ENCODE measurements at regions not wholly inside any gene's neighbourhood (a gene's known extent, or its start where the extent isn't known, plus 50 kb on each side); places are given as distances from the start of the nearest gene placed in this dataset.

DNA sequence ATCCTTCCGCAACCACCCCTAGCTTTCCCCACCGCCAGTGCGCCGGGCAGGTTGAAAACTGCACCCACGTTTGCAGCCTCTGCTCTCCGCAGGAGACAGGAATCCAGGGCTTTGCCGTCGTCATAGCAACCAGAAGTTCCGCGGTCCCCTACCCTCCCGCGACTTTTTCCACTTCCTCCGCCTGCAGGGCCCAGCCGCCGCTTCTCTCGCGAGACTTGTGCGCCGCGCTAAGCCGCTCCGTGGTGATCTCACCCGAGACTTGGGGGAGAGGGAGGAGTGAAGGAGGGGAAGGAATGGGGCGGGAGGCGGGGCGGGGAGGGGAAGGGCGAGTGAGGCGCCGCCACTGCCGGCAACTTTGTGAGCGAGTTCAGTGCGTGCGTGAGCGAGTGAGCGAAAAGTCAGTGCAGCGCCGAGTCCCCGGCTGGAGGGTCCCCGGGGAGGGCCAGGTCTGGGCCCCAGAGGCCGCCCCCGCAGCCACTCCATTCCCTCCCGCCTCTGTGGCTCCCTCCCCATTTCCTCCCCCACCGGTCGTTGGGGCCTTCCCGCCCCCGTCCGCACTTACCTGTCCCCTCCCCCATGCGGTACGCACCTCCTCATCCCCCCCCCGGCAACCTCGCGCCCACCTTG is 413.0 kb downstream of the PCNX1 start, which contains the start of gene SIPA1L1:
Gene SIPA1L1, plus strand, starts transcription at position 370 of the 627 bp plus-strand sequence.
- FAIRE-seq: no peak
- intact Hi-C loops (cut with DNase I): loop anchor here in 1 of 3 donors (5.0 kb wide), 1 partner anchor 432 kb away; no protein-coding TSS in a partner anchor

DNA sequence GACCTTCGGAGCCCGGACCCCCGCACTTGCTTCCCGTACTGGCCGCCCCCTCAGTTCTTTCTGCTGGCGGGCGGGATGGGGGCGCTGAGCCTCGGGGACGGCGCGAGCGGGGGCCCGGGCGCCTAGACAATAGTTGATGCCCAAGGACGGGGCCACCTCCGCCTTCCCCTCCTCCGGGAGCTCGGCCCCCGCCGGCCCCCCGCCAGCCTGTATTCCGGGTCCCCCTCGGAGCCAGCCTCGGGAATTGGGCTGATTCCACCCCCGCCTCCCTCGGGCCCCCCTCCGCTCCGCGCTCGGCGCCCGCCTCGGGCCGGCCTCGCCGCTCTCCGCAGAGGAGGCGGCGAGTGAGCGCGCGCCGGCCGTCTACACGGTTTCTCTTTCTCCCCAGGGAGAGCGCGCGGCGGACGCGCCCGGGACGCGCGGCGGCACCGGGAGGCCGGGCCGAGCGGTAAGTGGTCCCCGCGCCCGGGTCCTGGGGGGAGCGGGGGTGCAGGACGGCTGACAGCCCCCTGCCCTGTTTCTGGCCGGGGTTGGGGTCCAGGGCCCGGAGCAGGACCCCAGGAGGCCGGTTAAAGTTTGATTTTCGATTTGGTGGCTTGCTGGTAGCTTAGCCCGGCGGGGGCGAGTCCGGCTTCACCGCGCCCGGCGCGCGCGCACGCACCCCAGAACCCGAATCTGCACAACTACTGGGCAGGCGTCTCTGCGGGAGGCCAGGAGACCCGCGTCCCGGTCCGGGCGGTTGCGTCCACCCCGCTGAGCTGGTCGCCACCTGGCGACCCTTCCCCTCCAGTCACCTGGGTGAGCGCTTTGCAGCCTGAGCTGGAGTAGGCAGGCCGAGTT is 413.7 kb downstream of the PCNX1 start:
- Histone ChIP-seq H3K27ac (peak overlapping the region; percentile 94 to 98 (median 95)), H3K36me3 (no peaks in the 10 kb centered on the region), H3K27me3 (no peaks in the 10 kb centered on the region), H3K4me3 (peak overlapping the region; percentile 78 to 97 (median 88)), H3K4me1 (peaks cover 0 to 14% (median 6%) of the 10 kb centered on the region in 3 donors), H3K9me3 (no peaks in the 10 kb centered on the region)
- TF ChIP-seq, protein P1, sequence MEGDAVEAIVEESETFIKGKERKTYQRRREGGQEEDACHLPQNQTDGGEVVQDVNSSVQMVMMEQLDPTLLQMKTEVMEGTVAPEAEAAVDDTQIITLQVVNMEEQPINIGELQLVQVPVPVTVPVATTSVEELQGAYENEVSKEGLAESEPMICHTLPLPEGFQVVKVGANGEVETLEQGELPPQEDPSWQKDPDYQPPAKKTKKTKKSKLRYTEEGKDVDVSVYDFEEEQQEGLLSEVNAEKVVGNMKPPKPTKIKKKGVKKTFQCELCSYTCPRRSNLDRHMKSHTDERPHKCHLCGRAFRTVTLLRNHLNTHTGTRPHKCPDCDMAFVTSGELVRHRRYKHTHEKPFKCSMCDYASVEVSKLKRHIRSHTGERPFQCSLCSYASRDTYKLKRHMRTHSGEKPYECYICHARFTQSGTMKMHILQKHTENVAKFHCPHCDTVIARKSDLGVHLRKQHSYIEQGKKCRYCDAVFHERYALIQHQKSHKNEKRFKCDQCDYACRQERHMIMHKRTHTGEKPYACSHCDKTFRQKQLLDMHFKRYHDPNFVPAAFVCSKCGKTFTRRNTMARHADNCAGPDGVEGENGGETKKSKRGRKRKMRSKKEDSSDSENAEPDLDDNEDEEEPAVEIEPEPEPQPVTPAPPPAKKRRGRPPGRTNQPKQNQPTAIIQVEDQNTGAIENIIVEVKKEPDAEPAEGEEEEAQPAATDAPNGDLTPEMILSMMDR (IDR thresholded peaks at IDR 0.05): no peak
- FAIRE-seq: no peak
- intact Hi-C loops (cut with DNase I): loop anchor here in 1 of 3 donors (5.0 kb wide), 1 partner anchor 431 kb away; no protein-coding TSS in a partner anchor
- ATAC-seq: peak; percentile 69 to 83 (median 80)
- WGBS, 2 donors: 0 to 1% methylated on average over 47 to 96 of the region's 96 CpGs
- DNase-seq: peak; percentile 60 to 89 (median 69)

More for the DNA sequence above, 413.0 kb downstream of the PCNX1 start, which contains the start of gene SIPA1L1:
- Histone ChIP-seq H3K27me3 (no peaks in the 10 kb centered on the region), H3K36me3 (no peaks in the 10 kb centered on the region), H3K9me3 (no peaks in the 10 kb centered on the region), H3K4me3 (peak within 1 kb of the TSS; percentile 78 to 97 (median 88)), H3K27ac (peak within 1 kb of the TSS; percentile 94 to 98 (median 95)), H3K4me1 (peaks cover 0 to 14% (median 6%) of the 10 kb centered on the region in 3 donors)
- TF ChIP-seq, protein P1 (IDR thresholded peaks at IDR 0.05): no peak
- 1 to 2% methylated on average over 35 to 52 of the region's 52 CpGs for WGBS, 2 donors
- peak; percentile 89 to 95 (median 92) for ATAC-seq
- peak; percentile 97 to 99 (median 98) for DNase-seq

DNA sequence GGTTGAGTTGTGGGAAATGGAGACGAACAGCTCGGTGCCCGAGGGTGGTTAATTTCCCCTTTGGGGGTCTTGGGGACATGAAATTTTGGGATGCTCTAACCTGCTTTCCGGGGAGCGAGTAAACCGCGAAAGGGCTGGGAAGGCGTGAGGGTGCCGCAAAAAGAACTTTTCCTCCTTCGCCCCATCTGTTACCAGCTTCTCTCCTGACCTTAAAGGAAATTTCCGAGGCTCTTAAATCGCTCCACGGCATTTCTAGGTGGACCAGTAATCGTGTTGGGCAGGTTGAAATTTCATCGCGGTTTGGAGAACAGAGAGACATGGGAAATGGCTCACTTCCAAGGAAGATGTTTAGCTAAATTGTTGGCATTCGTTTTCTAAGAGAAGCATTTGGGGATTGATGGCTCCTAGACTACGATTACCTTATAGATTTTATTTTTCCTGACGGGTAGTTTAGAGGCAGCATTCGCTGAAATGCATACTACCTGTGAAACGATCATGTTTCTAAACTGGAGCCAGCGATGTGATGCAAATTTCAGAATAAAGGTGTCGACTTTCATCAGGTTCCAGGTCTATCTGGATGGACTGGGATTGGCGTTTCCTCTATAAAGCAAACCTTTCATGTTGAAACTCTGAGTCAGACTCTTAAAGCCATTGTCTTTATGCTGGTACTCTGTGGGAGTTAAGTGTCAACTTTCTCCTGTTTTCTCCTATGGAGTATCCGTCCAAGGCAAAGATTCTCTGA is 414.5 kb downstream of the PCNX1 start:
- DNase-seq: peak in 1 of 6 donors; percentile 9
- TF ChIP-seq, protein P1 (IDR thresholded peaks at IDR 0.05): no peak

DNA sequence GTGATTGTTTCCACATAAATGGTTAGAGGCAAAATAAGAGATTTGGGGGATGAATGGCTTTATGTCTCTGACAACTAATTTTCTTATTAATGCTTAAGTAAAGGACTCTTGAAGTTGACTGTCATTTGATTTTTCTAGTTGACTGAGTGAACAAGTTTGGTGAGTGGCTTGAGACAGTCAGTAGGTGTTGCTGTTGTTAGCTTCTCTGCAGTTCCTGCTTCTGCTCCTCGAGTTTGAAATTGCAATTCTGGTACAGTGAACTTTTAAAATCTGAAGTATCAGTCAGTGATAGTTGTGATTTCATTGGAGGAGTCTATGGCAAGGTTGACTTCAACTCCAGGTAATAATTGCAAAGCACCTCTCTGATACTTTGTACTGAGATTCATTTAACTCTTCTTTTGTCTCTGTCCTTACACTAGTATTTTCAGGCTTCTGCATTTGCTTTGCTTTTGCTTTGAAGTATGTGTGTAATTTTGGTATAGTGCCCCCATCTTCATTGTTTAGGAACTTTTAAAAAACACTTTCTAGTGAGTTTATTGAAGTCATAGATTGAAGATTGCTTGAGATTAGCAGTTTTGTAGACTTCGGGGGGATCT is 415.5 kb downstream of the PCNX1 start:
- Histone ChIP-seq H3K27me3 (no peaks in the 10 kb centered on the region), H3K27ac (no peak overlapping the region), H3K36me3 (no peaks in the 10 kb centered on the region), H3K4me1 (peaks cover 0 to 14% (median 6%) of the 10 kb centered on the region in 3 donors), H3K9me3 (no peaks in the 10 kb centered on the region), H3K4me3 (peak overlapping the region in 1 of 4 donors; percentile 78)
- peak; percentile 77 for FAIRE-seq
- TF ChIP-seq, protein P1 (IDR thresholded peaks at IDR 0.05): peak in 2 of 4 donors; percentile 7 to 15
- intact Hi-C loops (cut with DNase I): loop anchor here in 1 of 3 donors (5.0 kb wide), 1 partner anchor 430 kb away; no protein-coding TSS in a partner anchor
- 38 to 40% methylated on average over 2 of the region's 2 CpGs for WGBS, 2 donors
- DNase-seq: no peak
- peak in 1 of 4 donors; percentile 29 for ATAC-seq

More for the DNA sequence above, 414.5 kb downstream of the PCNX1 start:
- whole genome bisulfite sequencing, 2 donors: 0 to 1% methylated on average over 25 of the region's 25 CpGs
- Histone ChIP-seq H3K27me3 (no peaks in the 10 kb centered on the region), H3K4me1 (peaks cover 0 to 14% (median 6%) of the 10 kb centered on the region in 3 donors), H3K27ac (peak overlapping the region; percentile 94 to 98 (median 95)), H3K36me3 (no peaks in the 10 kb centered on the region), H3K4me3 (peak overlapping the region; percentile 78 to 97 (median 88)), H3K9me3 (no peaks in the 10 kb centered on the region)
- no peak for FAIRE-seq
- ATAC-seq: peak in 2 of 4 donors; percentile 4 to 5
- intact Hi-C loops (cut with DNase I): loop anchor here in 1 of 3 donors (5.0 kb wide), 1 partner anchor 431 kb away; no protein-coding TSS in a partner anchor
